MM.1S (cell line): ENCODE measurements at regions not wholly inside any gene's neighbourhood (a gene's known extent, or its start where the extent isn't known, plus 50 kb on each side); places are given as distances from the start of the nearest gene placed in this dataset.

Source experiments
- CTCF ChIP-seq: fragments of 300-600 bp; sonication (generic); IDR thresholded peaks from 2 replicates; pipeline ENCODE4 v1.5.1; 2016; ENCODE audit warnings: antibody characterized with exemption, low read length, mixed read lengths
- EZH2phosphoT487 ChIP-seq: fragments of 300-600 bp; sonication (generic); IDR thresholded peaks from 2 replicates; pipeline ENCODE4 v1.6.1; 2018; ENCODE audit warnings: antibody characterized with exemption, low read length

- no peak for TF ChIP-seq CTCF
- no peak for TF ChIP-seq EZH2phosphoT487
Observed at GRCh38 chr6:117128052-117128451, 137.3 kb upstream of the VGLL2 start.
